ENCODE measurements at regions not wholly inside any gene's neighbourhood (a gene's known extent, or its start where the extent isn't known, plus 50 kb on each side); places are given as distances from the start of the nearest gene placed in this dataset.

- no peak for DNase-seq (ENCODE audit: low read depth in 3 of 3)
These were observed 180.5 kb upstream of the NR5A2 start for GRCh38 chr1:199847021-199847420.

- DNase-seq (ENCODE audit: low read depth in 3 of 3), result no peak
These were observed 175.9 kb upstream of the NR5A2 start for GRCh38 chr1:199851439-199852140.

GRCh38 chr1:199854686-199855321 lies 172.7 kb upstream of the NR5A2 start:
- DNase-seq (ENCODE audit: low read depth in 3 of 3), result no peak

DNA sequence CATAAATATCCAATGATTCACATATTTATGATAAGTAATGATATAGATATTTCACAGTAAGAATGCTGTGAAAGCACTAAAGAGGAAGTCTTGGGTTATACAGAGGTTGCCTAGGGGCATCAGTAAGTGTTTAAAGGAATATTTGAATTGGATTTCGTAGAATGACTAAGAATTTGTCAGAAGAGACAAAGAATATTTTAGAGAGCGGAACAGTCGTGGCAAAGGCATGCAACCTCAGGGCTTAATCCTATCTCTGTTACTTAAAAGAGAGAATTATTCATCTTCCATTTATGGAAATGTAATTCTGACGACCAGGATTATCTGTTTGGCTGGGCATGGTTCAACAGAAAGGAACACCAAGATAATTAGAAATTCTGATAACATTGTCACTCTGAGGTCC lies 171.9 kb upstream of the NR5A2 start:
- DNase-seq (ENCODE audit: low read depth in 3 of 3), result no peak

- DNase-seq (ENCODE audit: low read depth in 3 of 3), result no peak
These were observed 171.2 kb upstream of the NR5A2 start for GRCh38 chr1:199856216-199856780.

DNA sequence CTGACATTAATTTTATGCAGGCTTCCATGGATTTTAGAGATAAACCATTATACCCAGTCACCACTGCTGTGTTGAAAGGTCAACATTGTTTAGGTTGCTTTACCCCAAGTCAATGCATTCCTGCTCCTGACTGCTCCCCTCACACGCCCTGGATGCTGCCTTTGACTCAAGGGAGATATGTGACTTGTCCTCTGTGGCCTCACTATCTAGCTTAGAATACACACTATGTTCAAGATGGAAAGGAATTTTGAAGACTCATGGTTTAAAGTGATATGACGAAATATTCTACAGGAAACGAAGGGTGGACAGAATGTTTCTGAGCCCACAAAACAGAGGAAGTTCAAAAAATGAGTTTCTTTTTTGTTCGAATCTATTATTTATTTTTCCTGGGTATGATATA lies 170.4 kb upstream of the NR5A2 start:
- no peak for DNase-seq (ENCODE audit: low read depth in 3 of 3)

DNA sequence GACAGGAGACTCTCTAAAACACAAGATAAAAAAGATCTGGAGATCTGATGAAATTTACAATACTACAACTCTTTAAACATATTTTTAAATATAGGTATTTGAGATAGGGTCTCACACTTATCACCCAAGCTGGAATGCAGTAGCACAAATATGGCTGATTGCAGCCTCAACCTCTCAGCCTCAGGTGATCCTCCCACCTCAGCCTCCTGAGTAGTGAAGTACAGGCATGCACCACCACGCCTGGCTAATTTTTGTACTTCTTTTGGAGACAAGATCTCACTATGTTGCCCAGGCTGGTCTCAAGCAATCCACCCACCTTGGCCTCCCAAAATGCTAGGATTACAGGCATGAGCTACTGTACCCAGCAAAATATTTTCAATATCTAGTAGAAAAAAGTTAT lies 170.0 kb upstream of the NR5A2 start:
- no peak for DNase-seq (ENCODE audit: low read depth in 3 of 3)

GRCh38 chr1:199858171-199858570 lies 169.3 kb upstream of the NR5A2 start:
- no peak for DNase-seq (ENCODE audit: low read depth in 3 of 3)

DNA sequence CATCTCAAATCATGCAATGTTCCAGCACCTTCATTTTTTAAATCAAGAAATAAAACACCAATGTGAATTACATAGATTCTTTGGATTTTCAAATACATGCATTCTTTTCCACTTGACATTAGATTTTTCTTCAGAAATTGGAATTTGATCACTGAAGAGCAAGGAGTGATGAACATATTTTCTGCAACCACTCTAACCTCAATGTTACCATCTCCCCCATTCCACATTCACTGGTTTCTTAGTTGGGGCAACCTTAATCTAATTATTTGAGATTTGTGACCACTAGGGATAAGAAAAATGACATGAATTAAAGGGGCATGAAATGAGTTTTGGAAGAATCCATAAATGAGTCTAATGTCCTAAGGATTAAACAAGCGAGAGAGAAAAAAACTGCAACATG lies 168.7 kb upstream of the NR5A2 start:
- DNase-seq (ENCODE audit: low read depth in 3 of 3), result no peak

GRCh38 chr1:199859491-199859933 lies 168.0 kb upstream of the NR5A2 start:
- DNase-seq (ENCODE audit: low read depth in 3 of 3), result no peak

DNA sequence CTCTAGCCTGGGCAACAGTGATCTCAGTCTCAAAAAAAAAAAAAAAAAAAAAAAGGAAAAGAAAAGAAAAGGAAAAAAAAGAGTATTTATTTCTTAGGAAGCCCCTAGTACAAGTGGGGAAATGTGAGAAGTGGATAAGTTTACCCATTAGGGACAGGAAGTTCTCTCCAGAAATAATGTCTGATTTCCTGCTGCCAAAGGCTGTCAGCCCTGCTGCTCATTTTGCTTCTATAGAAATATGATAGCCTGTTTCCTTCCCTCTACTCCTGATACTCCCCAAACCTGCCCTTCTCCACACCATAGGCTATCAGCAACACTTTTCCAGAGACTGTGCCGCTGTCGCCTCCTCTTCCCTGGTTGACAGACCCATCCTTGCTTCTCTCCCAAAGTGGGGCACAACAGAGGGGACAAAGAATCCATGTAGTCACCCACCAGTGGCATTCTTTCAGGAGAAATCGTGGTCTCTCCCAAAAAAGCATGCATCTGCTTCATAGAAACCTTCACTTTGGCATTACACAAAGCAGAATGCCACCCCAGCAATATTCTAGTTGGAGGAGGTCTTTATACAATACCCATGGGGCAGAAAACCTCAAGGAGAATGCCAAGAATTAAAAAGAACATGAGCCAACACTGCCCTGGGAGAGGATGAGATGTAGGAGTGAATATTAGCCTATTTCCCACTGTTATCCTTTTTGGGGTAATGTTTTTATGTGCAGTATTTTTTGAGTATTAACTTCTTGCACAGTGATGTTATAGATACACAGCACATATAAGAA lies 166.3 kb upstream of the NR5A2 start:
- no peak for DNase-seq (ENCODE audit: low read depth in 3 of 3)

GRCh38 chr1:199862047-199862446 lies 165.5 kb upstream of the NR5A2 start:
- no peak for DNase-seq (ENCODE audit: low read depth in 3 of 3)

DNA sequence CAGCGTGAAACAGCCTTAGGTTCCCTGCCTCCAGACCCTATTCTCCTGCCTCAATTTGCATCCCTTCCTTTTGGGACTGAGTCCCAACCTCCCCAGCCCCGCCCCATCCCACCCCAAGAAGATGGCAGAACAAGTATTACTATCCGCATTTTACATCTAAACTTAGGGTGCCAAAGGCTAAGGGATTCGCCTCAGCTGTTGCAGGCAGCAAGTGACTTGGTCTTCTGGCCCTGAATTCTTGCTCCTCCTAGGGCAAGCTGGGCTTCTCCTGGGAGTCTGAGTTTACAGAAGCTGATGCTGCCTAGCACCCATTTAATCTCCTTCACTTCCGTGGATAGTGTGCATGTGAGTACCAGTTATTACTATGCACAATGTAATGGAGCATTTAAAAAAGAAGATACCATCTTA lies 161.3 kb upstream of the NR5A2 start:
- no peak for DNase-seq (ENCODE audit: low read depth in 3 of 3)

- DNase-seq (ENCODE audit: low read depth in 3 of 3), result no peak
These were observed 159.9 kb upstream of the NR5A2 start for GRCh38 chr1:199867601-199868000.

DNA sequence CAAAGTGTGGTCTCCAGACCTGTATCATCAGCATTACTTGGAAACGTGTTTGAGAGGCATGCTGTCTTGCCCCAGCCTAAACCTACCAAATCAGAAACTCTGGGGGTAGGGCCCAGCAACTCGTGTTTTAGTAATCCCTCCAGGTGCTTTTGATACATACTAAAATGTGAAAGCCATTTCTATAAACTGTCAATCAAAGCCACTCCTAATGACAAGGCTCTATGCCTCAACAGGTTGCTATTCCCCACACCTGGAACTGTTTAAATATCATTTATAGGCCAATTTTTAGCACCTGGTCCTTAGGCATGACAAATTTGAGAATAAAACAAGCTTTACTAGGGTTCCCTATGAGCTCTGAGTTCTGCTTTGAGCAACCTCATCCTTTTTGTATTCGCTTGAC lies 158.7 kb upstream of the NR5A2 start:
- no peak for DNase-seq (ENCODE audit: low read depth in 3 of 3)

GRCh38 chr1:199875337-199875736 lies 152.2 kb upstream of the NR5A2 start:
- DNase-seq (ENCODE audit: low read depth in 3 of 3), result no peak

- DNase-seq (ENCODE audit: low read depth in 3 of 3), result no peak
These were observed 151.7 kb upstream of the NR5A2 start for GRCh38 chr1:199875856-199876255.

GRCh38 chr1:199877526-199878384 lies 149.8 kb upstream of the NR5A2 start:
- DNase-seq (ENCODE audit: low read depth in 3 of 3), result no peak

DNA sequence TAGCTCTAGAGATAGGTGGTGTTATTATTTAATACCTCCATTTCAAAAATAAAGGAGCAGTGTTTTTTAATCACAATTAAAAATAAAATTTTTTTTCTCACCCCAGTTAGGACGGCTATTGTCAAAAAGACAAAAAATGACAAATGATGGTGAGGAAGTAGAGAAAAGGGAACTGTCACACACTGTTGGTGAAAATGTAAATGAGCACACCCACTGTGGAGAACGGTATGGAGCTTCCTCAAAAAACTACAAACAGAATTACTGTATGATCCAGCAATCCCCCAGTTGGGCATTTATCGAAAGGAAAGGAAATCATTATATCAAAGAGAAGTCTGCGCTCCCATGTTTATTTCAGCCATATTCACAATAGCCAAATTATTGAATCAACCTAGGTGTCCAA lies 148.7 kb upstream of the NR5A2 start:
- DNase-seq (ENCODE audit: low read depth in 3 of 3), result no peak

- no peak for DNase-seq (ENCODE audit: low read depth in 3 of 3)
These were observed 128.9 kb upstream of the NR5A2 start for GRCh38 chr1:199898654-199899053.

- DNase-seq (ENCODE audit: low read depth in 3 of 3), result no peak
These were observed 126.2 kb upstream of the NR5A2 start for GRCh38 chr1:199901341-199901740.

GRCh38 chr1:199907361-199907760 lies 120.1 kb upstream of the NR5A2 start:
- no peak for DNase-seq (ENCODE audit: low read depth in 3 of 3)

Measured in stimulated activated CD4-positive, alpha-beta T cell treated with anti-CD3 and anti-CD28 coated beads, TNF-alpha, amount 100 ng/mL, for 4 hours (primary cell).